ENCODE measurements at regions not wholly inside any gene's neighbourhood (a gene's known extent, or its start where the extent isn't known, plus 50 kb on each side); places are given as distances from the start of the nearest gene placed in this dataset.

DNA sequence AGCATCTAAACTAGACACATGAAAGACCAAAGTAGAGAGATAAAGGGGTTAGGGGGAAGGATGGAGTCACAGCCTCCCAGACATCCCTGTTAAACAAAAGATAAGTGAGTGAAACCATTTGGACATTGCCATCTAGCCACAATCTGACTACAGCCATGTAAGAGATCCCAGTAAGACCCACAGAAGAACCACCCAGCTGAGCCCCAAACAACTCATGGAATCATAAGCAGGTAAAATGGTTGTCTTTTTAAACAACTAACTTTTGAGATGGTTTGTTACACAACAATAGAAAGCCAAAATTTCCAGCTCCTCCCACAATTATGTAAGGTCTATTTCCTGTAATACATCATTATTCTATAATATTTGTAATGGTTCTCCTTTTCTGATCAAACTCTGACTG, 437.5 kb downstream of the IGSF11 start:
- Histone ChIP-seq H3F3A (ENCODE audit: insufficient read depth, low read depth) (no peaks in the 10 kb centered on the region), H3K36me3 (ENCODE audit: low read depth) (no peaks in the 10 kb centered on the region), H3K79me2 (ENCODE audit: low read depth) (no peaks in the 10 kb centered on the region), H3K9me3 (ENCODE audit: insufficient read depth, low read depth) (no peaks in the 10 kb centered on the region), H3K4me1 (replicated peaks; ENCODE audit: insufficient read depth) (no peaks in the 10 kb centered on the region), H3K4me3 (no peak overlapping the region), H3K9me2 (ENCODE audit: insufficient read depth) (no peaks in the 10 kb centered on the region), H3K4me2 (no peak overlapping the region), H4K20me1 (ENCODE audit: insufficient read depth) (no peaks in the 10 kb centered on the region), H3K27me3 (ENCODE audit: insufficient read depth, low read depth) (no peaks in the 10 kb centered on the region), H2AFZ (no peak overlapping the region), H3K27ac (no peak overlapping the region)
- TF ChIP-seq EZH2 (IDR thresholded peaks at IDR 0.05; ENCODE audit: low read depth): no peak
- TF ChIP-seq, protein P1, sequence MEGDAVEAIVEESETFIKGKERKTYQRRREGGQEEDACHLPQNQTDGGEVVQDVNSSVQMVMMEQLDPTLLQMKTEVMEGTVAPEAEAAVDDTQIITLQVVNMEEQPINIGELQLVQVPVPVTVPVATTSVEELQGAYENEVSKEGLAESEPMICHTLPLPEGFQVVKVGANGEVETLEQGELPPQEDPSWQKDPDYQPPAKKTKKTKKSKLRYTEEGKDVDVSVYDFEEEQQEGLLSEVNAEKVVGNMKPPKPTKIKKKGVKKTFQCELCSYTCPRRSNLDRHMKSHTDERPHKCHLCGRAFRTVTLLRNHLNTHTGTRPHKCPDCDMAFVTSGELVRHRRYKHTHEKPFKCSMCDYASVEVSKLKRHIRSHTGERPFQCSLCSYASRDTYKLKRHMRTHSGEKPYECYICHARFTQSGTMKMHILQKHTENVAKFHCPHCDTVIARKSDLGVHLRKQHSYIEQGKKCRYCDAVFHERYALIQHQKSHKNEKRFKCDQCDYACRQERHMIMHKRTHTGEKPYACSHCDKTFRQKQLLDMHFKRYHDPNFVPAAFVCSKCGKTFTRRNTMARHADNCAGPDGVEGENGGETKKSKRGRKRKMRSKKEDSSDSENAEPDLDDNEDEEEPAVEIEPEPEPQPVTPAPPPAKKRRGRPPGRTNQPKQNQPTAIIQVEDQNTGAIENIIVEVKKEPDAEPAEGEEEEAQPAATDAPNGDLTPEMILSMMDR (conservative IDR thresholded peaks at IDR 0.05): no peak
- POLR2A ChIA-PET (ENCODE audit: unreplicated experiment): no interaction called here
- no peak for DNase-seq
- no TSS peak for BruUV-seq (replicated peaks)
- intact Hi-C loops (cut with micrococcal nuclease; ENCODE audit: unreplicated experiment): no loop called here
- CTCF ChIA-PET: no interaction called here

DNA sequence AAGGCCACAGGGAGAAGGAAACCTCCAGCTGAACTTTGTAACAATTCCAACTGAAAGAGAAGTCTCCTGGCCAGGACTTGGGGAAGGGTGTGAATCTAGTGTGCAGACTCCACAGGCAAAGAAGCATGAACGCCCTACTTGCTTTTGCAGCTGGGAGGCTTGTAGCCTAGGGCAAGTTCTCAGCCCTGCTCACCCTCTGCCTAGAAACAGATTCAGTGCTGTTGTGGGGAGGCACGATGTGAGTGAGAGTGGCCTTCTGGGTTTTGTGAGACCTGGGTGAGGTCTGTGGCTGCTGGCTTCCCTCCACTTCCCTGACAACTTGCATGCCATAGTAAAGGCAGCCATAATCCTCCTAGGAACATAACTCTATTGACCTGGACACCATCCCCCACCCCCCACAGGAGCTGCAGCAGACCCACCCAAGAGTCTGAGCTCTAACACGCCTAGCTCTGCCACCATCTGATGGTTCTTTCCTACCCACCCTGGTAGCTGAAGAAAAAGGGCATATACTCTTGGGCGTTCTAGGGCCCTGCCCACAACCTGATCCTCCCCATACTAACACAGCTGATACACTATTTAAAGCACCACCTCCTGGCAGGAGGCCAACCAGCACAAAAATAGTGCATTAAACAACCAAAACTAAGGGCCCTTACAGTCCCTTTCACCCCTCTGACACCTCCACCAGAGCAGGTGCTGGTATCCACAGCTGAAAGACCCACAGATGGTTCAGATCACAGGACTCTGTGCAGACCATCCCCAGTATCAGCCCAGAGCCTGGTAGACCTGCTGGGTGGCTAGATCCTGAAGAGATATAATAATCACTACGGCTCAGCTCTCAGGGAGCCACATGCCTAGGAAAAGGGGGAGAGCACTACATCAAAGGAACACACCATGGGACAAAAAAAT, 426.5 kb downstream of the IGSF11 start:
- no peaks in the 10 kb centered on the region for H3K4me1 ChIP-seq (replicated peaks; ENCODE audit: insufficient read depth)
- H2AFZ ChIP-seq: no peak overlapping the region
- POLR2A ChIA-PET (ENCODE audit: unreplicated experiment): no interaction called here
- H3F3A ChIP-seq (ENCODE audit: insufficient read depth, low read depth): no peaks in the 10 kb centered on the region
- DNase-seq: no peak
- no peaks in the 10 kb centered on the region for H3K27me3 ChIP-seq (ENCODE audit: insufficient read depth, low read depth)
- CTCF ChIA-PET: interaction anchor here (0.7 kb wide), 1 partner anchor 1364 kb away, joined by 3 read pairs; no protein-coding TSS in a partner anchor
- no peak overlapping the region for H3K27ac ChIP-seq
- H3K9me3 ChIP-seq (ENCODE audit: insufficient read depth, low read depth): no peaks in the 10 kb centered on the region
- H3K36me3 ChIP-seq (ENCODE audit: low read depth): no peaks in the 10 kb centered on the region
- H3K4me2 ChIP-seq: no peak overlapping the region
- no peaks in the 10 kb centered on the region for H3K79me2 ChIP-seq (ENCODE audit: low read depth)
- BruUV-seq (replicated peaks): no TSS peak
- intact Hi-C loops (cut with micrococcal nuclease; ENCODE audit: unreplicated experiment): no loop called here
- TF ChIP-seq EZH2 (IDR thresholded peaks at IDR 0.05; ENCODE audit: low read depth): no peak
- TF ChIP-seq, protein P1 (conservative IDR thresholded peaks at IDR 0.05): no peak
- H4K20me1 ChIP-seq (ENCODE audit: insufficient read depth): no peaks in the 10 kb centered on the region
- H3K9me2 ChIP-seq (ENCODE audit: insufficient read depth): no peaks in the 10 kb centered on the region
- H3K4me3 ChIP-seq: no peak overlapping the region

DNA sequence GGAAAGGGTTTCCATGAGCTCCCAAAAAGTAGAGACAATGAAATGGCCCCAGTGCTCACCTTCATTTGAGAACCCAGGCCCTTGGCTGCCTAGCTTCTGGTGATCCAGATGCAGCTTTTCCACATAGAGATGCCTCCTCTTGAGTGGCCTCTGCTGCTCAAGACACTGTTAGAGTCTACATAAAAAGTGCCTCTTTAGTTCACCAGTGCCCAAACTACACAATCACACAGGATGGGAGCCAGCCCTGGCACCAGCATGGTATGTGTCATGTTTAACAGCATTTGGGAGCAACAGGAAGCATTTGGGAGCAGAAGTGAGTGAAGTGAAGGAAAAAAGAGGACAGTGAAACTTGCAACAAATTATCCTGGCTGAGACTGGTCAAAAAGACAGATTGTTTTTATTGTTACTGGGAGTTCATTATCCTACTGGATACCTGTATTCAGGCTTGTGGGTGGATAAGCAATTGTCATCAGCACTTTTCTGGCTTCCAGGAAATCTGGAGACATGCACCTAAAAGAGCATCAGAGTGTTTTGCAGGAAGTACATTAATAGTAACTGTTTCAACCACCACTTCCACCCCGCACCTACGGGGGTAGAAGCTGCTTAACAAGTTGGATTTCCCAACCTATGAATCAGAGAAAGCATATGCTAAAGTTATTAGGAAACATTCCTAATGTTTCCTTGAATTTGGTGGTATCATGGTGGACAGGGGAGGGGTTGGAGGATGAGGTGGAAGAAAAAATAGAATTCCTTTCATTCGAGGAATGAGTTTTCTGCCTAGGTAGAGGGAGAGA, 416.2 kb downstream of the IGSF11 start:
- Histone ChIP-seq H3K27me3 (ENCODE audit: insufficient read depth, low read depth) (no peaks in the 10 kb centered on the region), H3K4me2 (0 out of 2 replicates have a peak overlapping the region, but pooled peaks have one; percentile 6), H3K4me1 (replicated peaks; ENCODE audit: insufficient read depth) (no peaks in the 10 kb centered on the region), H3K9me3 (ENCODE audit: insufficient read depth, low read depth) (no peaks in the 10 kb centered on the region), H4K20me1 (ENCODE audit: insufficient read depth) (no peaks in the 10 kb centered on the region), H3K9me2 (ENCODE audit: insufficient read depth) (no peaks in the 10 kb centered on the region), H3K27ac (no peak overlapping the region), H3K79me2 (ENCODE audit: low read depth) (no peaks in the 10 kb centered on the region), H3K4me3 (no peak overlapping the region), H2AFZ (peak overlapping the region; percentile 66; the same call in 1 of the 2 replicates), H3K36me3 (ENCODE audit: low read depth) (no peaks in the 10 kb centered on the region), H3F3A (ENCODE audit: insufficient read depth, low read depth) (no peaks in the 10 kb centered on the region)
- CTCF ChIA-PET: interaction anchor here (0.6 kb wide), 1 partner anchor 11 kb away, joined by 3 read pairs; no protein-coding TSS in a partner anchor
- no peak for DNase-seq
- intact Hi-C loops (cut with micrococcal nuclease; ENCODE audit: unreplicated experiment): no loop called here
- no TSS peak for BruUV-seq (replicated peaks)
- POLR2A ChIA-PET (ENCODE audit: unreplicated experiment): no interaction called here
- TF ChIP-seq, protein P1 (conservative IDR thresholded peaks at IDR 0.05): no peak
- TF ChIP-seq EZH2 (IDR thresholded peaks at IDR 0.05; ENCODE audit: low read depth): no peak

All from PC-9 (cell line).